Testis (tissue), 2 donors: ENCODE measurements at regions not wholly inside any gene's neighbourhood (a gene's known extent, or its start where the extent isn't known, plus 50 kb on each side); places are given as distances from the start of the nearest gene placed in this dataset.

Experiments
- POLR2A ChIP-seq: fragments of 450-650 bp; IDR thresholded peaks from one replicate; pipeline ENCODE4 v1.6.1; 2017; ENCODE audit warnings: antibody characterized with exemption, mild to moderate bottlenecking, moderate library complexity
- TF ChIP-seq, protein P1 (sequence below), 3 experiments: fragments of 450-650 bp in 2 of 3; fragments of 200-600 bp in 1 of 3; sonication (generic) in 1 of 3; IDR thresholded peaks; one replicate each; pipeline ENCODE4 v1.5.1; 2016 to 2019; ENCODE audit warnings: antibody characterized with exemption in 3 of 3, mild to moderate bottlenecking in 2 of 3, moderate library complexity in 1 of 3

- TF ChIP-seq, protein P1, sequence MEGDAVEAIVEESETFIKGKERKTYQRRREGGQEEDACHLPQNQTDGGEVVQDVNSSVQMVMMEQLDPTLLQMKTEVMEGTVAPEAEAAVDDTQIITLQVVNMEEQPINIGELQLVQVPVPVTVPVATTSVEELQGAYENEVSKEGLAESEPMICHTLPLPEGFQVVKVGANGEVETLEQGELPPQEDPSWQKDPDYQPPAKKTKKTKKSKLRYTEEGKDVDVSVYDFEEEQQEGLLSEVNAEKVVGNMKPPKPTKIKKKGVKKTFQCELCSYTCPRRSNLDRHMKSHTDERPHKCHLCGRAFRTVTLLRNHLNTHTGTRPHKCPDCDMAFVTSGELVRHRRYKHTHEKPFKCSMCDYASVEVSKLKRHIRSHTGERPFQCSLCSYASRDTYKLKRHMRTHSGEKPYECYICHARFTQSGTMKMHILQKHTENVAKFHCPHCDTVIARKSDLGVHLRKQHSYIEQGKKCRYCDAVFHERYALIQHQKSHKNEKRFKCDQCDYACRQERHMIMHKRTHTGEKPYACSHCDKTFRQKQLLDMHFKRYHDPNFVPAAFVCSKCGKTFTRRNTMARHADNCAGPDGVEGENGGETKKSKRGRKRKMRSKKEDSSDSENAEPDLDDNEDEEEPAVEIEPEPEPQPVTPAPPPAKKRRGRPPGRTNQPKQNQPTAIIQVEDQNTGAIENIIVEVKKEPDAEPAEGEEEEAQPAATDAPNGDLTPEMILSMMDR (IDR thresholded peaks at IDR 0.05): no peak
- no peak for TF ChIP-seq POLR2A
These were observed 196.5 kb downstream of the MEX3B start for GRCh38 chr15:81849289-81849688.
